HEK293 (cell line): ENCODE measurements at regions not wholly inside any gene's neighbourhood (a gene's known extent, or its start where the extent isn't known, plus 50 kb on each side); places are given as distances from the start of the nearest gene placed in this dataset.

Experiments used
- SP2 ChIP-seq: fragments of 450-650 bp; formaldehyde crosslinking; IDR thresholded peaks from 2 replicates; pipeline ENCODE4 v1.5.1; 2016; ENCODE audit warnings: missing biosample characterization, missing genetic modification characterization
- TCF7L2 ChIP-seq: IDR thresholded peaks from 2 replicates; pipeline ENCODE4 v1.6.1; 2011; ENCODE audit warnings: low read depth, mild to moderate bottlenecking, inconsistent platforms, low read length, moderate library complexity, borderline replicate concordance
- ZNF211 ChIP-seq: fragments of 450-650 bp; formaldehyde crosslinking; IDR thresholded peaks from 2 replicates; pipeline ENCODE4 v1.5.1; 2016; ENCODE audit warnings: low read depth, missing biosample characterization, missing genetic modification characterization
- ZNF302 ChIP-seq: fragments of 450-650 bp; formaldehyde crosslinking; IDR thresholded peaks from 2 replicates; pipeline ENCODE4 v1.5.1; 2016; ENCODE audit warnings: missing biosample characterization, missing genetic modification characterization, low read depth
- ZNF558 ChIP-seq: fragments of 450-650 bp; formaldehyde crosslinking; IDR thresholded peaks from 2 replicates; pipeline ENCODE4 v1.5.1; 2016; ENCODE audit warnings: missing biosample characterization, missing genetic modification characterization
- ZNF747 ChIP-seq: fragments of 450-650 bp; formaldehyde crosslinking; IDR thresholded peaks from 2 replicates; pipeline ENCODE4 v1.5.1; 2016; ENCODE audit warnings: missing biosample characterization, missing genetic modification characterization
- ZNF785 ChIP-seq: fragments of 450-650 bp; formaldehyde crosslinking; IDR thresholded peaks from 2 replicates; pipeline ENCODE4 v1.5.1; 2016; ENCODE audit warnings: missing biosample characterization, missing genetic modification characterization
- ZSCAN16 ChIP-seq: fragments of 450-650 bp; formaldehyde crosslinking; IDR thresholded peaks from 2 replicates; pipeline ENCODE4 v1.5.1; 2016; ENCODE audit warnings: missing biosample characterization, missing genetic modification characterization
- TF ChIP-seq, protein P1 (sequence below): fragments of 450-650 bp; formaldehyde crosslinking; IDR thresholded peaks from 2 replicates; pipeline ENCODE4 v1.5.1; 2016; ENCODE audit warnings: missing biosample characterization, missing genetic modification characterization

GRCh38 chr10:128418819-128419218, 292.6 kb upstream of the MKI67 start:
- TF ChIP-seq ZSCAN16 (tag by site-specific recombination) = no peak
- no peak for TF ChIP-seq TCF7L2
- TF ChIP-seq, protein P1, sequence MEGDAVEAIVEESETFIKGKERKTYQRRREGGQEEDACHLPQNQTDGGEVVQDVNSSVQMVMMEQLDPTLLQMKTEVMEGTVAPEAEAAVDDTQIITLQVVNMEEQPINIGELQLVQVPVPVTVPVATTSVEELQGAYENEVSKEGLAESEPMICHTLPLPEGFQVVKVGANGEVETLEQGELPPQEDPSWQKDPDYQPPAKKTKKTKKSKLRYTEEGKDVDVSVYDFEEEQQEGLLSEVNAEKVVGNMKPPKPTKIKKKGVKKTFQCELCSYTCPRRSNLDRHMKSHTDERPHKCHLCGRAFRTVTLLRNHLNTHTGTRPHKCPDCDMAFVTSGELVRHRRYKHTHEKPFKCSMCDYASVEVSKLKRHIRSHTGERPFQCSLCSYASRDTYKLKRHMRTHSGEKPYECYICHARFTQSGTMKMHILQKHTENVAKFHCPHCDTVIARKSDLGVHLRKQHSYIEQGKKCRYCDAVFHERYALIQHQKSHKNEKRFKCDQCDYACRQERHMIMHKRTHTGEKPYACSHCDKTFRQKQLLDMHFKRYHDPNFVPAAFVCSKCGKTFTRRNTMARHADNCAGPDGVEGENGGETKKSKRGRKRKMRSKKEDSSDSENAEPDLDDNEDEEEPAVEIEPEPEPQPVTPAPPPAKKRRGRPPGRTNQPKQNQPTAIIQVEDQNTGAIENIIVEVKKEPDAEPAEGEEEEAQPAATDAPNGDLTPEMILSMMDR (tag by site-specific recombination) = no peak
- no peak for TF ChIP-seq ZNF211 (tag by site-specific recombination)
- no peak for TF ChIP-seq ZNF302 (tag by site-specific recombination)
- no peak for TF ChIP-seq ZNF785 (tag by site-specific recombination)
- no peak for TF ChIP-seq ZNF747 (tag by site-specific recombination)
- TF ChIP-seq ZNF558 (tag by site-specific recombination) = no peak
- TF ChIP-seq SP2 (tag by site-specific recombination) = no peak
